Neural cell (in vitro differentiated cells): ENCODE measurements at regions not wholly inside any gene's neighbourhood (a gene's known extent, or its start where the extent isn't known, plus 50 kb on each side); places are given as distances from the start of the nearest gene placed in this dataset.

Experiments used
- CTCF ChIP-seq: fragments of 450-650 bp; IDR thresholded peaks from 2 replicates; pipeline ENCODE4 v1.5.1; 2014; ENCODE audit warnings: antibody characterized with exemption, mild to moderate bottlenecking, moderate library complexity; ENCODE audit not compliant: poor library complexity, severe bottlenecking
- EP300 ChIP-seq: fragments of 450-650 bp; conservative IDR thresholded peaks from 2 replicates; pipeline ENCODE4 v1.6.1; 2014; ENCODE audit warnings: antibody characterized with exemption, mild to moderate bottlenecking, moderate library complexity; ENCODE audit not compliant: poor library complexity, severe bottlenecking
- EZH2 ChIP-seq: fragments of 200-600, 300-800 bp; shearing (Covaris generic), sonication (generic); IDR thresholded peaks from 2 replicates; pipeline ENCODE4 v1.6.1; 2014; ENCODE audit warnings: antibody characterized with exemption, low read length, borderline replicate concordance, mild to moderate bottlenecking; ENCODE audit not compliant: insufficient read depth, poor library complexity, severe bottlenecking
- POLR2AphosphoS5 ChIP-seq: IDR thresholded peaks from 2 replicates; pipeline ENCODE4 v1.6.1; 2012
- RAD21 ChIP-seq: fragments of 450-650 bp; conservative IDR thresholded peaks from 2 replicates; pipeline ENCODE4 v1.6.1; 2014; ENCODE audit warnings: antibody characterized with exemption, mild to moderate bottlenecking, moderate library complexity
- REST ChIP-seq: IDR thresholded peaks from 2 replicates; pipeline ENCODE4 v1.6.1; 2012; ENCODE audit warnings: borderline replicate concordance
- SMC3 ChIP-seq: fragments of 450-650 bp; conservative IDR thresholded peaks from 2 replicates; pipeline ENCODE4 v1.6.1; 2014; ENCODE audit warnings: antibody characterized with exemption, mild to moderate bottlenecking, moderate library complexity; ENCODE audit not compliant: poor library complexity
- TAF1 ChIP-seq: IDR thresholded peaks from 2 replicates; pipeline ENCODE4 v1.6.1; 2012; ENCODE audit warnings: low read depth

- TF ChIP-seq EZH2 (no peak), CTCF (no peak), SMC3 (no peak), TAF1 (no peak), POLR2AphosphoS5 (no peak), EP300 (no peak), REST (no peak), RAD21 (no peak)
These were observed 73.9 kb upstream of the ADPGK start for GRCh38 chr15:72857331-72858063.
